OCI-LY1 (cell line): ENCODE measurements at regions not wholly inside any gene's neighbourhood (a gene's known extent, or its start where the extent isn't known, plus 50 kb on each side); places are given as distances from the start of the nearest gene placed in this dataset.

Experiments used
- H2AFZ ChIP-seq: fragments of 200-600 bp; sonication (generic), shearing (Covaris generic); 2 replicates; pipeline ENCODE4 v1.6.0; 2014; ENCODE audit warnings: antibody characterized with exemption, mild to moderate bottlenecking, low read length
- H3F3A ChIP-seq: fragments of 200-600 bp; sonication (generic), shearing (Covaris generic); 2 replicates; pipeline ENCODE4 v1.6.0; 2014; ENCODE audit warnings: mild to moderate bottlenecking, antibody characterized with exemption, low read length, moderate library complexity; ENCODE audit not compliant: insufficient read depth
- H3K27ac ChIP-seq: fragments of 200-600 bp; sonication (generic); 2 replicates; pipeline ENCODE4 v1.5.1; 2014; ENCODE audit warnings: low read length, mixed run types, mild to moderate bottlenecking, low read depth; ENCODE audit not compliant: poor library complexity, severe bottlenecking
- H3K27me3 ChIP-seq: fragments of 200-600 bp; sonication (generic); 2 replicates; pipeline ENCODE4 v1.6.0; 2014; ENCODE audit warnings: antibody characterized with exemption, mild to moderate bottlenecking, low read length, moderate library complexity; ENCODE audit not compliant: insufficient read depth
- H3K36me3 ChIP-seq: fragments of 200-600 bp; sonication (generic); 2 replicates; pipeline ENCODE4 v1.6.1; 2014; ENCODE audit warnings: mild to moderate bottlenecking, antibody characterized with exemption, low read length, moderate library complexity, mixed read lengths; ENCODE audit not compliant: insufficient read depth
- H3K4me1 ChIP-seq: fragments of 200-600 bp; sonication (generic); 2 replicates; pipeline ENCODE4 v1.5.1; 2014; ENCODE audit warnings: mild to moderate bottlenecking, low read length, moderate library complexity; ENCODE audit not compliant: insufficient read depth, severe bottlenecking
- H3K4me2 ChIP-seq: fragments of 200-600 bp; sonication (generic), shearing (Covaris generic); 2 replicates; pipeline ENCODE4 v1.6.1; 2014; ENCODE audit warnings: low read length
- H3K4me3 ChIP-seq: fragments of 200-600 bp; sonication (generic); 2 replicates; pipeline ENCODE4 v1.5.1; 2014; ENCODE audit warnings: low read length, low read depth, mild to moderate bottlenecking, mixed read lengths; ENCODE audit not compliant: poor library complexity, severe bottlenecking
- H3K79me2 ChIP-seq: fragments of 200-600 bp; shearing (Covaris generic); 2 replicates; pipeline ENCODE4 v1.6.1; 2016; ENCODE audit warnings: mixed run types, low read length, mixed read lengths; ENCODE audit not compliant: insufficient read depth
- H3K9ac ChIP-seq: fragments of 200-600 bp; sonication (generic), shearing (Covaris generic); 2 replicates; pipeline ENCODE4 v1.6.1; 2014; ENCODE audit warnings: mild to moderate bottlenecking, low read length, mixed read lengths
- H3K9me2 ChIP-seq: fragments of 200-600 bp; sonication (generic), shearing (Covaris generic); 2 replicates; pipeline ENCODE4 v1.6.1; 2014; ENCODE audit warnings: low read depth, mild to moderate bottlenecking, low read length, mixed read lengths
- H3K9me3 ChIP-seq: fragments of 200-600 bp; shearing (Covaris generic); 2 replicates; pipeline ENCODE4 v1.6.1; 2014; ENCODE audit warnings: low read length, mixed read lengths
- H4K20me1 ChIP-seq: fragments of 200-600 bp; sonication (generic), shearing (Covaris generic); 2 replicates; pipeline ENCODE4 v1.6.0; 2016; ENCODE audit warnings: mild to moderate bottlenecking, low read length; ENCODE audit not compliant: insufficient read depth
- EZH2 ChIP-seq: fragments of 200-600 bp; sonication (generic), shearing (Covaris generic); IDR thresholded peaks from 2 replicates; pipeline ENCODE4 v1.8.0; 2017; ENCODE audit warnings: borderline replicate concordance, mixed run types, mild to moderate bottlenecking, antibody characterized with exemption, low read length, moderate library complexity, mixed read lengths
- TF ChIP-seq, protein P1 (sequence below): fragments of 200-600 bp; sonication (generic), shearing (Covaris generic); IDR thresholded peaks from 2 replicates; pipeline ENCODE4 v1.5.1; 2017; ENCODE audit warnings: mild to moderate bottlenecking, antibody characterized with exemption, low read length, moderate library complexity, mixed read lengths

DNA sequence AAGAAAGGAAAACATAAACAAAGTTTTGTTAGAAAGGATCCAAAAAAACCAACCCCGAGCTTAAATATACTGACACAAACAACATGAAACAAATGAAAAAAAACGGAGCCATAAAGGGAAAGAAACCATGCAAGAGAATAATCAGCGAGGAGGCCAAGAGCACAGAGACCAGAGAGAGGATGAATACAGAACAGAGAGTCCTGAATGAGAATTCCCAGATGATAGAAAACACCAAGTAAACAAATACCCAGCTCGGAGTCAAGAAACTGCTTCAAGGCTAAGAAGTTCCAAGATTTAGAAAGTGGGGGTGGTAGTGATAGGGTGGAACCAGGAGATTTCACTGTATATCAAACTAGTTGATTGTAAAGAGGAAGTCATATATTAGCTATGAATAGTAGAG lies 313.3 kb downstream of the OSR1 start:
- Histone ChIP-seq H3K27me3 (no peaks in the 10 kb centered on the region), H3K4me2 (no peak overlapping the region), H3K27ac (no peak overlapping the region), H3F3A (no peaks in the 10 kb centered on the region), H3K9me2 (no peaks in the 10 kb centered on the region), H3K4me3 (no peak overlapping the region), H4K20me1 (no peaks in the 10 kb centered on the region), H3K9me3 (no peaks in the 10 kb centered on the region), H2AFZ (no peak overlapping the region), H3K36me3 (no peaks in the 10 kb centered on the region), H3K9ac (no peak overlapping the region), H3K4me1 (no peaks in the 10 kb centered on the region), H3K79me2 (no peaks in the 10 kb centered on the region)
- no peak for TF ChIP-seq EZH2
- TF ChIP-seq, protein P1, sequence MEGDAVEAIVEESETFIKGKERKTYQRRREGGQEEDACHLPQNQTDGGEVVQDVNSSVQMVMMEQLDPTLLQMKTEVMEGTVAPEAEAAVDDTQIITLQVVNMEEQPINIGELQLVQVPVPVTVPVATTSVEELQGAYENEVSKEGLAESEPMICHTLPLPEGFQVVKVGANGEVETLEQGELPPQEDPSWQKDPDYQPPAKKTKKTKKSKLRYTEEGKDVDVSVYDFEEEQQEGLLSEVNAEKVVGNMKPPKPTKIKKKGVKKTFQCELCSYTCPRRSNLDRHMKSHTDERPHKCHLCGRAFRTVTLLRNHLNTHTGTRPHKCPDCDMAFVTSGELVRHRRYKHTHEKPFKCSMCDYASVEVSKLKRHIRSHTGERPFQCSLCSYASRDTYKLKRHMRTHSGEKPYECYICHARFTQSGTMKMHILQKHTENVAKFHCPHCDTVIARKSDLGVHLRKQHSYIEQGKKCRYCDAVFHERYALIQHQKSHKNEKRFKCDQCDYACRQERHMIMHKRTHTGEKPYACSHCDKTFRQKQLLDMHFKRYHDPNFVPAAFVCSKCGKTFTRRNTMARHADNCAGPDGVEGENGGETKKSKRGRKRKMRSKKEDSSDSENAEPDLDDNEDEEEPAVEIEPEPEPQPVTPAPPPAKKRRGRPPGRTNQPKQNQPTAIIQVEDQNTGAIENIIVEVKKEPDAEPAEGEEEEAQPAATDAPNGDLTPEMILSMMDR = no peak

DNA sequence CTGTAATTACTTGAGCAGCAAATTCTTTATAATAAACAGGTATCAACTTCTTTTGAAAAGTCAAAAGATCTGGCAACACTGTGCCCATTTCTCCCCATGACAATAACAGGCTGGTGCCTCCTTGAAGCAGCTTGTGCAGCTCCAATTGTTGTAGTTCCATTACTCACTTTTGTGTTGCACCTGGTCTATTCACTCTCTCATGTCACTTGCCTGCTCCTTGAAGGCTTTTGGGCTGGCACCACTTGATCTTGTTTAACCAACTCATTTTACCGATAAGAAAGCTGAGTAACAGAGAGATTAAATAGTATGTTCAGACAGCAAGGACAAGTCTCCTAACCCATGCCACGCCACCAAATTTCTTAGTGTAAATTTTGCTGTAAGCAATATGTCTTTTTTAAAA lies 314.5 kb downstream of the OSR1 start:
- Histone ChIP-seq H3K27me3 (no peaks in the 10 kb centered on the region), H3K27ac (no peak overlapping the region), H3K4me1 (no peaks in the 10 kb centered on the region), H3K36me3 (no peaks in the 10 kb centered on the region), H3K4me2 (no peak overlapping the region), H3K9ac (no peak overlapping the region), H4K20me1 (no peaks in the 10 kb centered on the region), H3K9me2 (no peaks in the 10 kb centered on the region), H3K4me3 (no peak overlapping the region), H3K9me3 (no peaks in the 10 kb centered on the region), H2AFZ (no peak overlapping the region), H3F3A (no peaks in the 10 kb centered on the region), H3K79me2 (no peaks in the 10 kb centered on the region)
- no peak for TF ChIP-seq EZH2
- TF ChIP-seq, protein P1 = no peak

DNA sequence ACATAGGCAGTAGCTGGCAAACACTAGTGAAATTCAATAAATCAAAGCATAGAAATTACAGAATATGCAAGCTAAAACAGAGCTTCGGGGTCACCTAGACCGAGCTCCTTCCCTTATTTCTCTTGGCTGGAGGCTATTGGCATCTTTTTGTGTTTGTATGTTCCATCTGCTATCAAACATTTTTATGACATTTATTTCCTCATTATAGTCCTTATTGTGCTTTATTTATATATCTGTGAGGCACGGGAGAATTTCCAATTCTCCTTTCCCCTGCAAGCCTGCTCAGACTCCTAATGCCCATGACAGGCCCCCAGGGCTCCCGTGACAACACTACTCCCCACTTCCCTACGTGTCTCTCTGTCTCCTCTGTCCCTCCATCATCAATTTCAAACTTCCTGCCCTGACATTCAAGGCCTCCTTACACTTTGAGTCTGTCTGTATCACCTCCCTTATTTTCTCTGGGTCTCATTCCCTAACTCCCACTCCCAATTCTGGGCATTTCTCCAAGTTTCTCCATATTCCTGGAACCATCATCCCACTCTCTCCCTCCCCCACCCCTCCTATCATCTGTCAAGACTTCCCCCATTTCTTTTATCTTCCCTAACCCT lies 316.9 kb downstream of the OSR1 start:
- H3K4me3 ChIP-seq = no peak overlapping the region
- H3K4me1 ChIP-seq = no peaks in the 10 kb centered on the region
- H4K20me1 ChIP-seq = no peaks in the 10 kb centered on the region
- H3K27me3 ChIP-seq = no peaks in the 10 kb centered on the region
- H2AFZ ChIP-seq = no peak overlapping the region
- no peaks in the 10 kb centered on the region for H3K9me3 ChIP-seq
- H3K9ac ChIP-seq = no peak overlapping the region
- H3K4me2 ChIP-seq = no peak overlapping the region
- H3K9me2 ChIP-seq = no peaks in the 10 kb centered on the region
- no peaks in the 10 kb centered on the region for H3F3A ChIP-seq
- H3K79me2 ChIP-seq = no peaks in the 10 kb centered on the region
- TF ChIP-seq EZH2 = no peak
- TF ChIP-seq, protein P1 = no peak
- H3K27ac ChIP-seq = no peak overlapping the region
- no peaks in the 10 kb centered on the region for H3K36me3 ChIP-seq
